KMS-11 (cell line): ENCODE measurements at regions not wholly inside any gene's neighbourhood (a gene's known extent, or its start where the extent isn't known, plus 50 kb on each side); places are given as distances from the start of the nearest gene placed in this dataset.

Experiments
- H2AFZ ChIP-seq: fragments of 200-600 bp; sonication (generic); 2 replicates; pipeline ENCODE4 v1.6.1; 2016; ENCODE audit warnings: antibody characterized with exemption, mixed run types, low read depth
- H3K27ac ChIP-seq: fragments of 200-600 bp; sonication (generic); 2 replicates; pipeline ENCODE4 v1.6.1; 2016; ENCODE audit warnings: mild to moderate bottlenecking, mixed run types
- H3K27me3 ChIP-seq: fragments of 200-600 bp; sonication (generic); 2 replicates; pipeline ENCODE4 v1.6.1; 2017; ENCODE audit warnings: mild to moderate bottlenecking, low read depth, mixed run types, moderate library complexity; ENCODE audit not compliant: insufficient read depth
- H3K36me3 ChIP-seq: fragments of 200-600 bp; sonication (generic); 2 replicates; pipeline ENCODE4 v1.6.1; 2017; ENCODE audit warnings: mild to moderate bottlenecking, mixed run types; ENCODE audit not compliant: insufficient read depth
- H3K4me1 ChIP-seq: fragments of 200-600 bp; sonication (generic); 2 replicates; pipeline ENCODE4 v1.6.1; 2016; ENCODE audit warnings: mild to moderate bottlenecking, low read depth, mixed run types; ENCODE audit not compliant: poor library complexity, severe bottlenecking
- H3K4me2 ChIP-seq: fragments of 200-600 bp; sonication (generic); 2 replicates; pipeline ENCODE4 v1.7.0; 2016; ENCODE audit warnings: mild to moderate bottlenecking, mixed run types
- H3K4me3 ChIP-seq: fragments of 200-600 bp; sonication (generic); IDR thresholded peaks from 2 replicates; pipeline ENCODE4 v1.6.1; 2017; ENCODE audit warnings: low read depth, low read length, mixed read lengths; ENCODE audit not compliant: insufficient read depth
- H3K79me2 ChIP-seq: fragments of 200-600 bp; sonication (generic); 2 replicates; pipeline ENCODE4 v1.6.1; 2016; ENCODE audit warnings: low read depth, mixed run types; ENCODE audit not compliant: insufficient read depth
- H3K9ac ChIP-seq: fragments of 200-600 bp; sonication (generic); 2 replicates; pipeline ENCODE4 v1.6.1; 2016; ENCODE audit warnings: mild to moderate bottlenecking, mixed run types
- H4K20me1 ChIP-seq: fragments of 200-600 bp; sonication (generic); 2 replicates; pipeline ENCODE4 v1.6.1; 2016; ENCODE audit warnings: mild to moderate bottlenecking, mixed run types; ENCODE audit not compliant: insufficient read depth
- CTCF ChIP-seq: fragments of 200-600 bp; sonication (generic); conservative IDR thresholded peaks from 2 replicates; pipeline ENCODE4 v1.6.1; 2017; ENCODE audit warnings: low read depth, mild to moderate bottlenecking, antibody characterized with exemption, low read length, moderate library complexity, mixed read lengths

GRCh38 chr18:56130481-56130880, 507.9 kb downstream of the TXNL1 start:
- TF ChIP-seq CTCF, result no peak
- no peaks in the 10 kb centered on the region for H4K20me1 ChIP-seq
- H3K4me2 ChIP-seq, result no peak overlapping the region

GRCh38 chr18:56128153-56128791, 510.1 kb downstream of the TXNL1 start:
- H3K27me3 ChIP-seq, result no peaks in the 10 kb centered on the region
- H3K4me1 ChIP-seq, result no peaks in the 10 kb centered on the region
- H3K27ac ChIP-seq, result no peak overlapping the region
- no peak overlapping the region for H3K9ac ChIP-seq
- TF ChIP-seq CTCF, result no peak
- H3K4me2 ChIP-seq, result no peak overlapping the region
- H3K79me2 ChIP-seq, result no peaks in the 10 kb centered on the region
- no peaks in the 10 kb centered on the region for H4K20me1 ChIP-seq
- H3K4me3 ChIP-seq, result no peak overlapping the region
- H3K36me3 ChIP-seq, result no peaks in the 10 kb centered on the region
- H2AFZ ChIP-seq, result no peak overlapping the region

More at GRCh38 chr18:56130481-56130880, 507.9 kb downstream of the TXNL1 start:
- Histone ChIP-seq H3K27me3 (no peaks in the 10 kb centered on the region), H3K27ac (no peak overlapping the region), H3K9ac (no peak overlapping the region), H3K4me3 (no peak overlapping the region), H2AFZ (no peak overlapping the region), H3K36me3 (no peaks in the 10 kb centered on the region), H3K4me1 (no peaks in the 10 kb centered on the region), H3K79me2 (no peaks in the 10 kb centered on the region)

- H3K27ac ChIP-seq, result no peak overlapping the region
- no peaks in the 10 kb centered on the region for H3K4me1 ChIP-seq
- no peaks in the 10 kb centered on the region for H3K79me2 ChIP-seq
- H3K9ac ChIP-seq, result no peak overlapping the region
- H3K36me3 ChIP-seq, result no peaks in the 10 kb centered on the region
- no peaks in the 10 kb centered on the region for H3K27me3 ChIP-seq
- H3K4me3 ChIP-seq, result no peak overlapping the region
- H2AFZ ChIP-seq, result no peak overlapping the region
- H3K4me2 ChIP-seq, result no peak overlapping the region
- no peak for TF ChIP-seq CTCF
- no peaks in the 10 kb centered on the region for H4K20me1 ChIP-seq
Measured at GRCh38 chr18:56127322-56128099, 510.9 kb downstream of the TXNL1 start.

- Histone ChIP-seq H4K20me1 (no peaks in the 10 kb centered on the region), H3K27ac (no peak overlapping the region), H2AFZ (no peak overlapping the region), H3K79me2 (no peaks in the 10 kb centered on the region), H3K9ac (no peak overlapping the region), H3K4me3 (no peak overlapping the region), H3K4me2 (no peak overlapping the region), H3K36me3 (no peaks in the 10 kb centered on the region), H3K4me1 (no peaks in the 10 kb centered on the region), H3K27me3 (no peaks in the 10 kb centered on the region)
- TF ChIP-seq CTCF, result no peak
Measured at GRCh38 chr18:56124186-56124585, 514.2 kb downstream of the TXNL1 start.
